Spleen (tissue), 11 donors: ENCODE measurements at regions not wholly inside any gene's neighbourhood (a gene's known extent, or its start where the extent isn't known, plus 50 kb on each side); places are given as distances from the start of the nearest gene placed in this dataset.

Experiments
- DNase-seq: peaks from one replicate; pipeline ENCODE4 v3.0.0-alpha.2; 2020
- H3K27ac ChIP-seq, 8 donors: fragments of 200-600 bp; sonication (generic) in 7 of 8; 1 replicate in 4 of 8; 2 replicates in 4 of 8; pipeline versions ENCODE4 v1.5.0 to v1.8.0; 2016 to 2021; ENCODE audit warnings: inconsistent platforms in 4 of 8, mild to moderate bottlenecking in 4 of 8, moderate library complexity in 1 of 8
- H3K27me3 ChIP-seq, 7 donors: fragments of 200-600 bp; sonication (generic) in 6 of 7; replicated peaks in 1 of 7; 1 replicate in 4 of 7; 2 replicates in 3 of 7; pipeline versions ENCODE4 v1.5.0 to v1.8.0; 2016 to 2021; ENCODE audit warnings: inconsistent platforms in 3 of 7, mild to moderate bottlenecking in 1 of 7
- H3K36me3 ChIP-seq, 6 donors: fragments of 200-600 bp; sonication (generic) in 5 of 6; 1 replicate in 4 of 6; 2 replicates in 2 of 6; pipeline versions ENCODE4 v1.5.0 to v1.8.0; 2016 to 2021; ENCODE audit warnings: inconsistent platforms in 2 of 6
- H3K4me1 ChIP-seq, 6 donors: fragments of 200-600 bp; sonication (generic) in 5 of 6; 1 replicate in 3 of 6; 2 replicates in 3 of 6; pipeline versions ENCODE4 v1.5.0 to v1.8.0; 2016 to 2021; ENCODE audit warnings: inconsistent platforms in 3 of 6
- H3K4me3 ChIP-seq, 8 donors: fragments of 200-600 bp; sonication (generic) in 7 of 8; 1 replicate in 4 of 8; 2 replicates in 4 of 8; pipeline versions ENCODE4 v1.5.0 to v1.8.0; 2016 to 2021; ENCODE audit warnings: inconsistent platforms in 4 of 8, mild to moderate bottlenecking in 4 of 8, moderate library complexity in 2 of 8
- H3K9me3 ChIP-seq, 8 donors: fragments of 200-600 bp; sonication (generic) in 7 of 8; 1 replicate in 4 of 8; 2 replicates in 4 of 8; pipeline versions ENCODE4 v1.5.0 to v1.8.0; 2016 to 2021; ENCODE audit warnings: inconsistent platforms in 4 of 8
- CTCF ChIP-seq, 11 experiments: fragments of 200-600 bp in 7 of 11; fragments of 450-650 bp in 4 of 11; sonication (generic) in 4 of 11; IDR thresholded peaks in 8 of 11; conservative IDR thresholded peaks in 3 of 11; 1 replicate in 7 of 11; 2 replicates in 4 of 11; pipeline versions ENCODE4 v1.4.0 to v1.8.0; 2016 to 2021; ENCODE audit warnings: antibody characterized with exemption in 11 of 11, inconsistent platforms in 4 of 11, mild to moderate bottlenecking in 1 of 11
- POLR2A ChIP-seq, 3 donors: fragments of 450-650 bp; IDR thresholded peaks; one replicate each; pipeline ENCODE4 v1.5.1; 2017; ENCODE audit warnings: antibody characterized with exemption in 3 of 3, mild to moderate bottlenecking in 1 of 3
- POLR2AphosphoS5 ChIP-seq, 3 donors: sonication (generic); formaldehyde crosslinking; IDR thresholded peaks; one replicate each; pipeline ENCODE4 v1.5.1; 2017; ENCODE audit warnings: antibody characterized with exemption in 3 of 3
- WGBS, 5 donors: extraction: QIAGEN DNeasy Blood & Tissue Kit in 3 of 5; methylation state at CpG; one replicate each; pipeline versions ENCODE4 v1.1.5 to v1.1.7; 2013 to 2018; 5-methylcytosine and 5-hydroxymethylcytosine counted together
- intact Hi-C: fragments of 100-400 bp; cut with DNase I; formaldehyde crosslinking; loops from one replicate; pipeline ENCODE4 v1.15.0; 2023; ENCODE audit warnings: low total_unique reads
- donor health status: healthy with polysubstance abuse.
- donor health status: DM: no; HTN: no; CAD: no; lungs with moderate emphysema.
- donor health status: DM: no; HTN: no; CAD: no.
- donor health status: Bipolar disorder and iron deficiency.
- donor health status: healthy.
- donor health status: DM: no; HTN: no; CAD: no.
- donor health status: DM: yes; HTN: yes; CAD: no.

GRCh38 chr3:145079436-145079835, 1081.5 kb downstream of the PLOD2 start:
- DNase-seq: no peak
- Histone ChIP-seq H3K27ac (no peak overlapping the region), H3K9me3 (peaks cover 0 to under 1% (median 0%) of the 10 kb centered on the region in 8 donors), H3K4me1 (no peaks in the 10 kb centered on the region), H3K27me3 (no peaks in the 10 kb centered on the region), H3K4me3 (no peak overlapping the region), H3K36me3 (no peaks in the 10 kb centered on the region)
- intact Hi-C loops: no loop called here
- WGBS, 5 donors: 82 to 96% (median 85%) methylated on average over 2 of the region's 2 CpGs
- no peak for TF ChIP-seq POLR2AphosphoS5 (IDR thresholded peaks at IDR 0.05)
- TF ChIP-seq CTCF (IDR thresholded peaks at IDR 0.05 in 8 of 11, conservative IDR thresholded peaks at IDR 0.05 in 3 of 11): no peak

GRCh38 chr3:145087038-145087437, 1073.9 kb downstream of the PLOD2 start:
- no peak for TF ChIP-seq POLR2A (IDR thresholded peaks at IDR 0.05)
- TF ChIP-seq CTCF (IDR thresholded peaks at IDR 0.05 in 8 of 11, conservative IDR thresholded peaks at IDR 0.05 in 3 of 11): no peak
- no peak for TF ChIP-seq POLR2AphosphoS5 (IDR thresholded peaks at IDR 0.05)
- Histone ChIP-seq H3K27ac (no peak overlapping the region), H3K27me3 (no peaks in the 10 kb centered on the region), H3K4me3 (no peak overlapping the region), H3K9me3 (no peaks in the 10 kb centered on the region), H3K36me3 (no peaks in the 10 kb centered on the region), H3K4me1 (no peaks in the 10 kb centered on the region)
- no peak for DNase-seq
- intact Hi-C loops: no loop called here
- WGBS, 5 donors: 88 to 100% (median 91%) methylated on average over 1 of the region's 1 CpG

- intact Hi-C loops: no loop called here
- DNase-seq: no peak
These were observed 1072.1 kb downstream of the PLOD2 start for GRCh38 chr3:145088917-145089316.

DNA sequence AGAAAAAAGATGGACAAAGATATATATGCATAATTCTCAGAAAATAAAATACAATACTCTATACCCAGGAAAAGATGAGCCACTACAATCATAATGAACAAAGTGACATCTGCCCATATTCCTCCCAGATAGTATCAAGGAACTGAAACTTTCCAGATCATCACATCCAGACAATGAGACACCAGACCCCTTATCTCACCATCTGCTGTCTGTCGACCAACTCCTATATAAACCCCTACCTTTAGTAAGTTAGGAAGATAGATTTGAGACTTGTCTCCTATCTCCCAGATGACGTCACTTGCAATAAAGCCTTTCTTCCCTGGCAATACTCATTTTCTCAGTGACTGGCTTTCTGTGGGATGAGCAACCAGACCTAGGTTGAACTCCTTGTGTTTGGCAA, 1071.6 kb downstream of the PLOD2 start:
- intact Hi-C loops: no loop called here
- H3K4me3 ChIP-seq: no peak overlapping the region
- no peaks in the 10 kb centered on the region for H3K27me3 ChIP-seq
- no peak for TF ChIP-seq POLR2AphosphoS5 (IDR thresholded peaks at IDR 0.05)
- no peak for TF ChIP-seq POLR2A (IDR thresholded peaks at IDR 0.05)
- no peak for TF ChIP-seq CTCF (IDR thresholded peaks at IDR 0.05 in 8 of 11, conservative IDR thresholded peaks at IDR 0.05 in 3 of 11)
- DNase-seq: no peak
- H3K36me3 ChIP-seq: no peaks in the 10 kb centered on the region
- H3K9me3 ChIP-seq: no peaks in the 10 kb centered on the region
- H3K27ac ChIP-seq: no peak overlapping the region
- 53 to 88% (median 77%) methylated on average over 2 of the region's 2 CpGs for WGBS, 5 donors
- H3K4me1 ChIP-seq: no peaks in the 10 kb centered on the region

More at GRCh38 chr3:145088917-145089316, 1072.1 kb downstream of the PLOD2 start:
- Histone ChIP-seq H3K36me3 (no peaks in the 10 kb centered on the region), H3K4me1 (no peaks in the 10 kb centered on the region), H3K9me3 (no peaks in the 10 kb centered on the region), H3K27me3 (no peaks in the 10 kb centered on the region), H3K27ac (no peak overlapping the region), H3K4me3 (no peak overlapping the region)
- TF ChIP-seq POLR2A (IDR thresholded peaks at IDR 0.05): no peak
- TF ChIP-seq CTCF (IDR thresholded peaks at IDR 0.05 in 8 of 11, conservative IDR thresholded peaks at IDR 0.05 in 3 of 11): no peak
- TF ChIP-seq POLR2AphosphoS5 (IDR thresholded peaks at IDR 0.05): no peak
- 48 to 74% (median 65%) methylated on average over 2 of the region's 2 CpGs for WGBS, 5 donors
